ENCODE measurements at regions not wholly inside any gene's neighbourhood (a gene's known extent, or its start where the extent isn't known, plus 50 kb on each side); places are given as distances from the start of the nearest gene placed in this dataset.
"Not testable (repeated sequence)": the region's sequence is repeated elsewhere in the genome, so short reads cannot be mapped to it uniquely, and the experiment has no call there.

DNA sequence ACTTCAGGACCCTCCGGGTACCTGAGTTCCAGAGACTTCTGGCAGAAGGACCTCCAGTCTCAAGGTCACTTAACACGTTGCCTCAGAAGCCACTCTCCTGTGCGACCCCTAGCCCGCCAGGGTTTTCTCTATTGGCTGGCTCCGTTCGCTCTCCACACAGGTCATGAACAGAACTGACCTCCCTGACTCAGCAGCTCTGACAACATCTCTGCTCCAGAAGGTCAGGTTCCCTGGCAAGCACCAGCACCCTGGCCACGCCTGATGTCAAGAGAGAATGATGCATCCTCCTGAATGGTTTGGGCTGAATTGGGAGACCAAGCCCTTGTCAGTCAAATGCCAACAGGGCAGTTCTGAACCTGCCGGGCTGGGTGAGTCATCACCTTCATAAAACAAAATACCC, 84.3 kb upstream of the TMEM45B start:
- no peak for DNase-seq

DNA sequence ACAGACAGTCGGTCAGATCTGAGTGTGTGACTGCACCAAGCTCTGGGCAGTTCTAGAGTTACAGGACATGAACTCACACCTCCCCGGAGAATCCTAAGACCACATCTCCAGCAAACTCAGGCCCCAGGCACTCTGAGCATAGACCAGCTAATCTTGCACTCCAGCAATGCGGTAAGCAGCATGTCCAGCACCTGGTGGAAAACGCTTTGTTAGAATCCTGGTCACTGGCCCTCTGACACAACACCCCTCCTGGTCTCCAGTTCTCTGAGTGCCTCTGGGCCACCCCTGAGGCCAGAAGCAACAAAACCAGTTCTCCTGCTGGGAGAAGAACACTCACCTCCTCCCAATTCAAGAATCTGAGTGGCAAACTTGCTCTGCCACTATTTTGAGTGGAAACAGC, 82.7 kb upstream of the TMEM45B start:
- DNase-seq: no peak

DNA sequence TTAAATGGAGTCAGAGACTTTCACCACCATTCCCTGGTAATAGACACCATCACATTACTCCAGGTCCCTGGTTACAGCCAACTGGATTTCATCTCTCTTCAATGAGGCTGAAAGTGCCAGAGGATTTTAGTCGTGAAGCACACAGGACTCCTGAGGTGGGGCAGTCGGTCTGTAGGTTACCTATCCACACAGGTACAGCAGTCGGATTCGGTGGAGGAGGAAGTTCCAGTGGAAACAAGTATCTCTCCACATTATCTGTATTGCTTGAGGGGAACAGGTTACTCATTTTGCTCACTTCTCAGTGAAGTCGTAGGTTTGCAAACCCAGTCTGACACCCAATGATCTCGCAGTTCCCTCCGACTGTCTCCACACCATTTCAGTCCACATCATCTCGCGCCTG, 82.3 kb upstream of the TMEM45B start:
- DNase-seq: no peak

DNA sequence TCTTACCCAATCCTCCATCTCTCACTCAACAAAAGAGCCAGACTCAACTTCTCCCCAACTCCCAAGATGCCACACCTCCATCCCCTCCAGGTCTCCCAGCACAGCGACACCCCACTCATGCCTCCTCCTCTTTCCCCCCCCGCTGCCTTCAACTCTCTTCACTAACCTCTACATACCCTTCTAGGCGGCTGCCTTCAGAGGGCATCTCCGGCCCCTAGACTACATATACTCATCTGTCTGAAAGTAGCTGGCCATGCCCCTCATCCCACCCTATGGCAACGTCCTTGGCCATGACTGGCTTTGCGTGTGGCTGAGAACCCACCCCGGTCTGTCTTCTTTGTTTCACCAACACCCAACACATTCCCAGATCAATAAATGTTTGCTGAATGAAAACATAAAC, 81.7 kb upstream of the TMEM45B start:
- no peak for DNase-seq

DNA sequence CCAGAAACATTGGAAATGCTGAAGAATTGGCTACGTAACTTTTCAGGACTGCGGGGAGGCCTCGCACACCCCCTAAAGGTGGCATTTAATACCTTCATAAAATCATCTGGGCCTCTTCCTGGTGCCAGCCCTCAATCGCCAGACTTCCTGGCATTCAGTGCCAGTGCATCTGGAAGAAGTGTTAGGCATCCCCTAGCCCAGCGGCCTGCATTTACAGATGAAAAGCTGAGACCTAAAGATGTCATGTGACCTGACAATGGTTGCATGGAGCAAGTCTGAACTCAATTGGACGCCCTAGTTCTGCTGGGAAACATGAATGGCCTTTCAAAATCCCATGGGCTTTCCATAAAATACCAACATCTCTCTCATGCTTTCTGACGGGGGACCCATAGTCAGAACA, 81.0 kb upstream of the TMEM45B start:
- no peak for DNase-seq

DNA sequence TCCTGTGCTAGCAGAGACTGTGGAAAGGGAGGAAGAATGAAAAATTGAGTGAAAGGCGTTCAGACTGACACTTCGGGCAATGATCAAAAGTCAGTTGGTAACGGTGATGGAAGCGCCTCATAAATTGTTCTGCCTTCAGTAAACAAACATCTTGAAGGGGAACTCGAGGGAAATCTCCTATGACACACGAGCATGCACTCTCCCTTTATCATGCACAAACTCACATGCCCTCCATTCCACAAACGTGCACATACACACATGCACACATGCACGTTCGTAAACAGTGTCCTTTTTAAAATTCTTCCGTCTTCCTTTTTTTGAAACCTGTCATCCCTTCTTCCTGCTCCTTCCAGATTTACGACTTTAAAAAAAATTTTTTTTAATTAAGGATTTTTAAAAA, 77.8 kb upstream of the TMEM45B start:
- no peak for DNase-seq

DNA sequence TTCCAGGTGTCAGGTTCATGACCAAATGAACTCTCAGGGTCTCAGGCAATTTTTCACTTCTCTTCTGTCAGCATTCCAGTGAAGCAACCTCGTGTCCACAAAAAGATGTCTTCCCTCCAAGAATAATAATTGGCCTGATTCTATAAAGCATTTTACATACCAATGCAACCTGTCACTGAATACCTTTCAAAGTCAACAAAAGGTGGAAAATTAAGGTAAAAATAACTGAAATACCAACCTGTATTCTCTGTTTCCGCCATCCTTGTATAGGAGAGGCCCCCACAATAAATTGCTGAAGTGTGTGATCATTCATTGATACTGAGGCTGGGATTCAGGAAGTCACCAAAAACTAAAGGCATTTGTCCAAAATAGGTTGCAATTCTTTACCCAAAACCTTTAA, 77.4 kb upstream of the TMEM45B start:
- DNase-seq: no peak

DNA sequence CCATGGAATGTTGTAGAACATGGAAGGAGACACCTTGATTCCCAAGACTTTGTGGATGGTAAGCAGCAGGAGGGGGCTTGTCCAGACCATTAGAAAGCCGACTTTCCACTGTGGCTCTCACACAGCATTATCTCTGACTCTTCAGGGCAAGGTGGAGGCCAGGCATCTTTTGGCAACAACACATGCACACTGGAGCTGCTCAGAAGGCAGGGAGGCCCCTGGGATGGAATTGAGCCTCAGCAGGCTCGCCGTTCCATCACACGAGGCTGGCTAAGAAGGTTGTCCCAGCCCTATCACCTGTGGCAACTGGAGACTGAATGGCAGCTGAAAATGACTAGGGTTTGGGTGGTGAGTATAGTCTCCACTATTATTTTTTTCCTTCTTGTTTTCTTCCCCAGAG, 76.3 kb upstream of the TMEM45B start:
- DNase-seq: no peak

DNA sequence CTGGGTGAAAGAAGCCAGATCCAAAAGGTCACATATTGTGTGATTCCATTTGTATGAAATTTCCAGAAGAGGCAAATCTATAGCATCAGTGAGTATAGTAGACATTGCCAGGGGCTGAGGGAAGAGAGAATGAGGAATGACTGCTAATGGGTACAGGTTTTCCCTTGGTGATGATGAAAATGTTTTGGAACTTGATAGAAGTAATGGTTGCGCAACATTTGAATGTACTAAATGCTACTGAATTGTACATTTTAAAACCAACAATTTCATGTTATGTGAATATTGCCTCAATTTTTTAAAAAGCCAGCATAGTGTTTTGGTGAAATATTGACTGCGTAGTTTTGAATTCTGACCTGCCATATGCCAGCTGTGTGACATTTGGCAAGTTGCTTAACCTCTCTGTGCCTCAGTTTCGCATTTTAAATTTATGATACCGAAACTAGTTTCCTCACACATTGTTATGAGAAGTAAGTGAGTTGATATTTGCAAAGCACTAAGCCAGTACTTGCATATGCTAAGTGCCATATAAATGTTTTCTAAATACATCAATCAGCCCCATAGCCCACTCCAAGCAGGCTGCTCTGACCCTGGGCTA, 75.4 kb upstream of the TMEM45B start:
- DNase-seq: no peak

DNA sequence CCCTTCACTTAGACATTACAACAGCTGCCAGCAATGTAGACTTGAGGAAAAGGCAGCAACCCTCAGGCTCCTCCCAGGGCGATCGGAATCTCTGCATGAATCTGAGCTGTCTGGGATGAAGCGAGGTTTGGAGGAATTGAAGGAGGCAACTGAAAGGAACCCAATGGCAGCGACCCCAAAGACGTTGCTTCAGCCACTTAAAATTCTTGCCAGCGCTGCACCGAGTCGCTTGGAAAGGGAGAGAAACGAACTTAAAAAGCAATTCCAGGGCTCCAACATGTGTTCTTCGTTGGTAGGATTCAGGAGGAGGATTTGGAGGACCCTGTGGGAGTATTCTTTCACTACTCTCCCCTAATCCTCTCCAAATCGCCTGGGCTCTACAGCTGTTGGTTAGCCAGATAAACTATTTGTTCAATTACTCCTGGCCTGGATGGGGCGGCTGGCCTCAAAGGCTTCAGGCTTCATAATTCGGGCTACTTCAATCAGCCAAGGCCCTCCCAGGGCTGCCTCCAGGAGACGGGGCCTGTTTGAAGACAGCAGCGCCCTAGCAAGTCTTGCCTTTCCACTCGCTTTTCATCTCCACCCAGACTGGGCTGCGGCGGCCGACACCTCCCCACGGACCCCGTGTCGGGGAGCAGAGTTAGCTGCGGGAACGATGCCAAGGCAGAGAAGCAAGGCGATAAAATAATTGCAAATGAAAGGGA, 72.4 kb upstream of the TMEM45B start:
- DNase-seq: no peak

DNA sequence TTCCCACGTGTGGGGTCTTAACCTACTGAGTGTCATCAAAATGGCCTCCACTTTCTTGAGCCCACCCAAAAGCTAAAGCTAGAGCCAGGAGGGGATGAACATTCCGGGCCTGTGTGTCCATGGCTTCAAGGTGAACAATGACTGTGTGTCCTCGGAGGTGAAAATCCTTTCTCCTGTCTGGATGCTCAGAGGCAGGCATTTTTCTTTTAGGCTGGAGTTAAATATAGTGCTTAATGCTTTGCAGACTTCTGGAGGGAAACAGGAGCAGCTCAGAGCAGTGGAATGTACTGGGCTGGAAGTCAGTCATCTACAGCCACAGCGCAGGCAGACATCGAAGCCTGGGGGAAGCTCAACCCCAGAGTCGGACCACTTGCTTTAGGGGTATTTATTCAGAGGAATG, 68.6 kb upstream of the TMEM45B start:
- no peak for DNase-seq

DNA sequence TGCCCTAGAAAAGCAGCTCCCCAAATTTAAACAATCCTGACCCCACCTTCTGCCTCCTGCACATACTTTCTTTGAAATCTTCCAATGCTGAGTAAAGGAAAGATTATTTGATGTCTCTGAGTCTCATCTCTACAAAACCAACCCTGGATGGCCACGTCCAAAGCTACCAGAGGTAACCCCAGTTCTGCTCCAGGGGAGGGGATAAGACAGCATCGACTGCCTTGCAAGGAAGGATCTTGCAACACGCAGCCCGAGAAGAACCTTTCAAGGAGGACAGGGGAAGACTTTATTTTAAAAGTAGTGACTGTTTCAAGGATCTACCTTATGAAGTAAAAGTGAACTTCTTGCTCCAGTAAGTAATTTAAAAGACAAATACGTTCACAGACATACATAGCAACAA, 66.5 kb upstream of the TMEM45B start:
- DNase-seq: no peak

DNA sequence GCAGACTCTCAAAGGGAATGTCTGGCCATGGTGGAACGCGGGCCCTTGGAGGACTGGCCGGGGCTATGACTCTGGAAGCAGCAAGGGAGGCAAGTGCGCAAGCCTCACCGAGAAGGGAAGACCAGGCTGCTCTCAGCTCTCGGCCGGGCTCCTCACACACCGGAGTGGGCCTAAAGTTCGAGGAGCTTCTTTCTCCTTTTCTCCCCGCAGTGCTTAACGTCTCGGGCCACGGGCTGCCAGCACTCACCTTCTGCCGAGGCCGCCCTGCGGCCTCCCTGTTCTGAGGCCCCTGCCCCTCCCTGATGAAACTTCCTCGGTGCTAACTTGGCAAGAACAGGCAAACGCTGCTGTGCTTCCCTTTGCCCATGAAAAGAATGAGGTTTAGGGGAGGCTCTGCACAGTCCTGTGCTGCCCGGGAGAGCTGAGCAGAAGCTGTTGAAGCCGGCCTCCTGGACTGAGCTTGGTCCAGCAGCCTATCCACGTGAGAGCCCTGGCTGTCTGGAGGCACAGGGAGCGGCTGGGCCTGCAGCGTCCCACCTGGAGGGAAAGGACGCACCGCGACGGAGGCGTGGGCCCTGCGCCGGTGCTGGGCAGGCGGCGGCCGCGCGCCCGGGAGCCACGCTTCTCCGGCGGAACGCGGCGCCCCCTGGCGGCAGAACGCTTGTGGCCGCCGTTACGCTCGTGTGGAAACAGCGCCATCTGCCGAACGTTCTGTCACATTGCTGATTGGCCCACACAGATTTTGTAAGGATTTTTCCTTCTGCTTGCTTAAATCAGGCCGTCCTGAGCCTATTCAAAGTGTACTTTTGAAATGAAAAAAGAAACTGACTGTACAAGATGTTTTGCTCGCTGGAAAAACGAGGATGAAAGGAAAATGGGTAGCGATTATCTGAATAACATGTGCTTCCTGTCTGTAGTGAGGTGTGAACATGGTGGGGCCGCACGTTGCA, 65.0 kb upstream of the TMEM45B start:
- DNase-seq: peak; percentile 85

DNA sequence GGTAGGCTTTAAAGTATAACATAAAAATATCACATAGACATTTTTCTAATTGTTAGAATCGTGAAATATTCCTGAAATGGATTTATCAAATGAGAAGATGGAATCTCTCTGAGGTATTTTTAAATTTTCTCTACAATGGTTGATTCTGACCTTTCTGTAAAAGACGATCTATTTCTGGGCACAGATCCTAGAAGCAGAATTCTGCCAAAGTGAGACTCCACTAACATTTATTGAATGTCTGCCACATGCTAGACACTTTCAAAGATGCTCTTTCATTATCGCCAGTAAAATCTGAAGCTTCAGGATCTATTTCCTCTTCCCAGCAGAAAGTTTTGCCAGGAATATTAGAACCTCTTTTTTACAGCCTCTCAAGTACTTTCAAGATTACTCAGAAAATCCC, 64.1 kb upstream of the TMEM45B start:
- DNase-seq: no peak

DNA sequence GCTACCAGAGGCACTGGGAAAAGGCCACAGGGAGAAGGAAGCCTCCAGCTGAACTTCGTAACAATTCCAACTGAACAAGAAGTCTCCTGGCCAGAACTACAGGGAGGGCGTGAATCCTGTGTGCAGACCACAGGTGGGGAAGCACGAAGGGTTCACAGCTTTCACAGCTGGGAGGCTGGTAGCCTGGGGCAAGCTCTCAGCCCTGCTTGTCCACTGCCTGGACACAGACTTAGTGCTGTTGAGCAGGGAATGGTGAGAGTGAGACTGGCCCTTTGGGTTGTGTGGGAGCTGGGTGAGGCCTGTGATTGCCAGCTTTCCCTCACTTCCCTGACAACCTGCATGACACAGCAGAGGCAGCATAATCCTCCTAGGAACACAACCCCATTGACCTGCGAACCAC, 52.1 kb upstream of the TMEM45B start:
- DNase-seq: not testable (repeated sequence)

DNA sequence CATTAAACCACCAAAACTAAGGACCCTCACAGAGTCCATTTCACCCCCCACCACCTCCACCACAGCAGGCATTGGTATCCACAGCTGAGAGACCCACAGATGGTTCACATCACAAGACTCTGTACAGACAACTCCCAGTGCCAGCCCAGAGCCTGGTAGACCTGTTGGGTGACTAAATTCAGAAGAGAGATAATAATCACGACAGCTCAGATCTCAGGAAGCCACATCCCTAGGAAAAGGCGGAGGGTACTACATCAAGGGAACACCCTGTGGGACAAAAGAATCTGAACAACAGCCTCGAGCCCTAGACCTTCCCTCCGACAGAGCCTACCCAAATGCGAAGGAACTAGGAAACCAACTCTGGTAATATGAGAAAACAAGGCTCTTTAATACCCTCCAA, 51.4 kb upstream of the TMEM45B start:
- not testable (repeated sequence) for DNase-seq
